Fibroblast of skin of scalp (primary cell): ENCODE measurements at regions not wholly inside any gene's neighbourhood (a gene's known extent, or its start where the extent isn't known, plus 50 kb on each side); places are given as distances from the start of the nearest gene placed in this dataset.
"Not testable (repeated sequence)": the region's sequence is repeated elsewhere in the genome, so short reads cannot be mapped to it uniquely, and the experiment has no call there.

Experiments
- DNase-seq: peaks from one replicate; pipeline ENCODE4 v3.0.0-alpha.2; 2013

- DNase-seq, result no peak
Observed at GRCh38 chr9:28363151-28363562, 789.9 kb upstream of the C9orf72 start.

DNA sequence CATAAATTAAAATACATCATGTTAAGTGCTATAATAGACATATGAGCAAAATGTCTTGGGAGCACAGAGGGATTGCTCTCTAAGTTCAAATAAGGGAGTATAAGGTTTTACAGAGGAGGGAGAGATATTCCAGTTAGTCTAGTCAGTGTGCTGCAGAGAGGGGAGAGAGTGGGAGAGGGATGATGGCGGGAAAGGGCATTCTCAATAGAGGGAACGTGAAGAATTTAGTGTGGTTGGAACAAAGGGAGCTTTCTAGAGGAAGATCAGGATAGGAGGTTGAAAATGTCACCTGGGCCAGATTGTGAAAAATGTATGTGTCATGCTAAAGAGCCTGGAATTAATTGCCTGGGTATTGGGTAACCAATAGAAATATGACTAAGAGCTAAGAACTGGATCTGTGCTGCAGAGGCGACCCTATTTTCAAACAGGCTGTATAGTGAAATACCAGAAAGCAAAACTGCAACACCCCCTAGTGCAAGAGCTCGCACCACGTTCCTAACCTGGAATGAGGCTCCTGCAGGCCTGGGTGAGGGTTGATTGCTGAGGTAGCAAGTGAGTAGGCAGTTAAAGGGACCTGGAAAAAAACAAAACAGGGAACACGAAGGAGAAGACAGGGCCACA is 791.8 kb upstream of the C9orf72 start:
- peak; percentile 76 for DNase-seq

DNA sequence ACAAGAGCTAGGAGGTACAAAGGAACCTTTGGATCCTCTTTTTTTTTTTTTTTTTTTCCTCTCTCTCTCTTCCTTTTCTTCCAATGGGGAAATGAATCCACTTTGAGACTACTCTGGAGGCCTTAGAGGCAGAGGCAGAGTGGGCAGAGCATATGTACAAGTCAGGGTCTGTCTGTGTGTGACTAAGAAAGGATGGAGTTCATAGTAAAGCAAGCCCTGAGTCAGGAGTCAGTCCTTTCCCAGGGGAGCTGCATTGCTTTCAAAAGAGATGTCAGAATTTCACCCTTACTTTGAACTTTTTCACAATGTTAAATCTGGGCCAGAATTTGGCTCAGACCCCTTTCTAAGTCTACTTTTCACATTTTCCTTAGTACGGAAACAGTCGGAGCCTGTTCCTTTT is 792.4 kb upstream of the C9orf72 start:
- peak; percentile 80 for DNase-seq

GRCh38 chr9:28378231-28378630 is 805.0 kb upstream of the C9orf72 start:
- no peak for DNase-seq

DNA sequence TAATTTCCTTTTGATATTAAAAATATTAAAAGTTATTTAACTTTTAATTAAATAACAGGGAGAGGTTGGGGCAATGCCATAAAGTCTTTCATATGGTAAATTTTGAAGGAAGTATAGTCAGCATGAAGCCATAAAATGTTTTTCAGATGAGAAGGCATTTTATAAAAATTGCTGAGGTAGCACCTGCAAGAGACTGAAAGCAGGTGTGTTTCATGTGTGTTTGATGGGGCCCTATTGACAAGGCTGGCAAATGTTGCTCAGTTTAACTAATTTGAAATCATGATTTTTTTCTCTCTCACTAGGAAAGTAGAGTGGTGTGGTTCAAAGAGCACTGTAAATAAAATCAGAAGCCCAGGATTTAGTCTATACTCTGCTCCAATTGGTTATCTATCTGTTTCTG is 805.8 kb upstream of the C9orf72 start:
- DNase-seq, result no peak

DNA sequence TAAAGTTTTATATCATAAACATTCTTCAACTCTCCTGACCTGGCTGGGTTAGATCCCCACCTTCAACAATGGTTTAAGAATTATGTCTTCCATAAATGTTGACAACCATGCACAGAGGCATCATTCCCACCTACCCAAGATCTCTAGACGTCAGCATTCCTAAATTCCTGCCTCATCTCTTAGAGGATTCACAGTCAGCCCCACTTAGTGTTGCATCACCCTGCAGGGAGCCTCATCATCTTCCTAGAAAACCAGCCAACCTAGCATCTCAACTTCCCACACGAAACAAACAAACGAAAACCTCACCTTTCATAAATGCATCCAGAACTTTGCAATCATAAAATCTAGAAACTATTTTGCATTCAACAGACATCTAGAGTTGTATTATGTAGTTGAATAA is 816.1 kb upstream of the C9orf72 start:
- peak; percentile 13 for DNase-seq

GRCh38 chr9:28394774-28395173 is 821.5 kb upstream of the C9orf72 start:
- no peak for DNase-seq

GRCh38 chr9:28396058-28396457 is 822.8 kb upstream of the C9orf72 start:
- no peak for DNase-seq

DNA sequence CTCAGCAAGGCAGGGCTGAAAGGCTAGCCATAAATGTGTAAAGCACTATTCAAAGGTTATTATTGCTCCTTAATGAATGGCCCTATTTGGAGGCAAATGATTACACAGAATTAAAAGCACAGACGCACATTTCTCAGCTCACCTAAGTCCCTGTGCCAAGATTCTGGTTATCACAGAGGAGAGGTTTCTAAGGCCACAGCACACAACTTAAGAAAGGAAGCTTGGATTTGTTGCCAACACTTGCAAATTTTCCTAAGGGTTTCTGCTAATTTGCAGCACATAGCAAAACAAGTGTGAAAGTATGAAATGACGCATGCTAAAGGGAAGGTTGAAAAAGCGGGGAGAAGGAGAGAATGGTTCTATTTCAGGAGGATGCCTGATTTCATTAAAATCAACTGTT is 834.1 kb upstream of the C9orf72 start:
- no peak for DNase-seq

DNA sequence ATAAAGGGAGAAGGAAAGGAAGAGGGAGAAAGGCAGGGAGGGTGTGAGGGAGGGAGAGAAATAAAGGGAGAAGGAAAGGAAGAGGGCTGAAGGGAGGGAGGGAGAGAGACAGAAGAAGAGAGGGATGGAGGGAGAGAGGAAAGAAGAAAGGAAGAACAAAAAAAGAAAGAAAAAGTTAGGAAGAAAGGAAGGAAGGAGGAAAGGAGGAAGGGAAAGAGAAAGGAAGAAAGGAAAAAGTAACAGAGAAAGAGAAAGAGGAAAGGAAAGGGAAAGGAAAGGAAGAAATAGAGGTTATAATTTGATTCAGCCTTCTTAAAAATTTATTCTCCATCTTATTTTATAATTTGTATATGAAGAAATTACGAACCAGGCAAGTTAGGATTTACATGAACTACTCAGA is 836.6 kb upstream of the C9orf72 start:
- DNase-seq, result no peak

DNA sequence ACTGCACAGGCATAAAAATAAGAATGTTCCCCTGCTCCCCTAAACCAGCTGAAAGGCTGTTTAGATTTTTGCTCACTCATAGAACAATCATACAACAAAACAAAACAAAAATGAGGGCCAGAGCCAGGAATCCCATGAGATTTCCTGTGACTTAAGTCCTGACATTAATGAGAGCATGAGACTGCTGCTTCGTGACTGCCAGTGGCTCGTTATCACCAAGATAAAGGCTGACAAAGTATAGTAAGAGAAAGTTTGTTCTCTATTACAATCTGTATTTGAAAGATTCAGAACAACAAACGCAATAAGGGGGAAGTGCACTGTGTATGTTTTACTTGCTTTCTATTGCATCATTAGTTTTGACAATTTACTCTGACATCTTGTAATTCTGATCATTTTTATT is 837.1 kb upstream of the C9orf72 start:
- DNase-seq, result no peak

DNA sequence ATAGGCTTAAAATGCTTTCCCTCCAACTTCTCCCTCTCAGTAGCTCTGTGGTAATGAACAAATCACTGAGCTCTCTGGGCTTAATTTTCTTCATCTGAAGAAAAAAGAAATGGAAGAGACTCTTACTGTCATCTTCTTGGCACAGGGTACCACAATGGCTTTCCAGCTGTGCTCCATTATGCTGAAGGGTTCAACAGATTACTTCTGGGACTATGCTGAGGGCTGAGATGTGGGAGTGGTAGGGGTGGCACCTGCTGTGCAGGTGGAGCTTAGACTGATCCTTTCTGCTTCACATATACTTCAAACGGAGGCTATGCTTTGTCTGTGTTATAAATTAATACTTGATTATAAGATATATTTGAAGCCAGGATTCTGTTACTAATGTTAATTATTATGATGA is 840.2 kb upstream of the C9orf72 start:
- DNase-seq, result no peak

- no peak for DNase-seq
Observed at GRCh38 chr9:28423255-28423654, 850.0 kb upstream of the C9orf72 start.

- DNase-seq, result no peak
Observed at GRCh38 chr9:28435456-28435855, 862.2 kb upstream of the C9orf72 start.

- no peak for DNase-seq
Observed at GRCh38 chr9:28439688-28440087, 866.4 kb upstream of the C9orf72 start.

GRCh38 chr9:28443461-28443860 is 870.2 kb upstream of the C9orf72 start:
- DNase-seq, result no peak

DNA sequence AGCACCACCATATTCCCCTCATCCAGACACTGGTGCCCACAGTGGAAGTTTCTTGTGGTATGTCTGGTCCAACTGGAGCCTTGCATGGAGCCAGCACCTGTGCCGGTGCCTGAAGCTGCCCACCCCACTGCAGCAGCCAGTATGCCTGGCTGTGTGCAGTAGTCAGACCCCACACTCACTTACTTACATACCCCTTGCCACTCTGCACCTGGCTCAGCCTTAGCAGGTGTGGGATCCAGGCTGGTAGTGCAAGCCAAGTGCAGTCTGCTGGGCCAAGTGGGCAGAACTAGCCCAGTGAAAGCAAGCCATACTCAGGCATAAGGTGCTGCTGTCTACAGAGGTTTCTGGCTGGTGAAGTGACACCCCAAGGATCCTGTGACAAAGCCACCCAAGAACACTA is 871.4 kb upstream of the C9orf72 start:
- DNase-seq, result no peak

- no peak for DNase-seq
Observed at GRCh38 chr9:28445211-28445610, 871.9 kb upstream of the C9orf72 start.

DNA sequence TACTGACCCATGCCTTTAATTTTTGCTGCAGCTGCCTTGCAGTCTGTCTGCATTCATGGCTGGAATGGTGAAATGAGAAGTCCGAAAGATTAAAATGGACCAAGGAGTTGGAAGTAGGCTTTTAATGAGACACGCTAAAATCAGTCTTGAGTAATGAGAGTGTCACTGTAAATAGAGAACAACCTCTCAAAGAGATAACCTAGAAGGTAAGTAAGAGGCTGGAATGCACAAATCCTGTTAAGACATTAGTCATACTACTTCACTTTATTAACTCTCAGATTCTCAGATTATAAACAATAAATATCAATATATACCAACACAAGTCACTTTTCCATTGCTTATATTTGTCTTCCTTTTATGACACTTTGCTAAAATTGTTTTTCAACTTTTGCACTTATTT is 880.6 kb upstream of the C9orf72 start:
- DNase-seq, result no peak

GRCh38 chr9:28456861-28457260 is 883.6 kb upstream of the C9orf72 start:
- DNase-seq, result peak; percentile 26

DNA sequence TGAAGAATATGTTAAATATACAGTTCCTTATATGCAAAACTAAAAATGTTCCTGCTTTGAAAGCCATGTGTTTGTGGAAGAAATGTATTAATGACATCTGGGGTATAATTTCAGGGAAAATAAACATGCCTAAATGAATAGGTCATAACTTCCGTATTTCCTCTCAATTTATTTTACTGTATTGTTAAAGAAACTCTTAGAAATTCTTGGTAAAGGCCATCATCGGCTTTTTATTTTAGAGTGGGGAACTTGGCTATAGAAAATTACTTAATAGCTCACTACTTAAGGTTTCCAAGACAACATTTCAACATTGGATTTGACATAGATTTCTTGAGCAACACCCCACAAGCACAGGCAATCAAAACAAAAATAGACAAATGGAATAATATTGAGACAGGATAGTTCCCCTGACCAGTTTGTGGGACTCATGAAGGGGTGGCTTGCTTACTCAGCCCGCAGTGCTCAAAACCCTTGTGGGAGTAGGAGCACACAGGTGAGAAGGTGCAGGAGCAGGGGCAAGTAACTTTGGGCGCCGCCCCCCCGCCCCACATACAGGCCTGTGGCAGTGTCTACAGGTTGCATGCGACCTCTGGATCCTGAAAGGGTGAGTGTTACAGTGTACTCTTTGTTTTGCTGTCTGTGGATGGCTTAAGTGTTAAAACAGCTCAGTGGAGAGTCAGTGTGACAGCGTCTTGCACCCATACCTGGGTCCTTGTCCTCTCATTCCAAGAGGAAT is 891.4 kb upstream of the C9orf72 start:
- peak; percentile 0 for DNase-seq

GRCh38 chr9:28471261-28471660 is 898.0 kb upstream of the C9orf72 start:
- no peak for DNase-seq

- no peak for DNase-seq
Observed at GRCh38 chr9:28487561-28487960, 914.3 kb upstream of the C9orf72 start.

- no peak for DNase-seq
Observed at GRCh38 chr9:28491121-28491520, 917.8 kb upstream of the C9orf72 start.

DNA sequence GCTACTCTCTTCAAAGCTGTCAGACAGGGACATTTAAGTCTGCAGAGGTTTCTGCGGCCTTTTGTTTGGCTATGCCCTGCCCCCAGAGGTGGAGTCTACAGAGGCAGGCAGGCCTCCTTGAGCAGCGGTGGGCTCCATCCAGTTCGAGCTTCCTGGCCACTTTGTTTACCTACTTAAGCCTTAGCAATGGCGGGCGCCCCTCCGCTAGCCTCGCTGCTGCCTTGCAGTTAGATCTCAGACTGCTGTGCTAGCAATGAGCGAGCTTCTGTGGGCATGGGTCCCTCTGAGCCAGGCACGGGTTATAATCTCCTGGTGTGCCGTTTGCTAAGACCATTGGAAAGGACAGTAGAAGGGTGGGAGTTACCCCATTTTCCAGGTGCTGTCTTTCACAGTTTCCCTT is 924.9 kb upstream of the C9orf72 start:
- not testable (repeated sequence) for DNase-seq
